ENCODE measurements at regions not wholly inside any gene's neighbourhood (a gene's known extent, or its start where the extent isn't known, plus 50 kb on each side); places are given as distances from the start of the nearest gene placed in this dataset.

GRCh38 chr11:116577273-116577672 lies 195.5 kb downstream of the BUD13 start:
- TF ChIP-seq, protein P1, sequence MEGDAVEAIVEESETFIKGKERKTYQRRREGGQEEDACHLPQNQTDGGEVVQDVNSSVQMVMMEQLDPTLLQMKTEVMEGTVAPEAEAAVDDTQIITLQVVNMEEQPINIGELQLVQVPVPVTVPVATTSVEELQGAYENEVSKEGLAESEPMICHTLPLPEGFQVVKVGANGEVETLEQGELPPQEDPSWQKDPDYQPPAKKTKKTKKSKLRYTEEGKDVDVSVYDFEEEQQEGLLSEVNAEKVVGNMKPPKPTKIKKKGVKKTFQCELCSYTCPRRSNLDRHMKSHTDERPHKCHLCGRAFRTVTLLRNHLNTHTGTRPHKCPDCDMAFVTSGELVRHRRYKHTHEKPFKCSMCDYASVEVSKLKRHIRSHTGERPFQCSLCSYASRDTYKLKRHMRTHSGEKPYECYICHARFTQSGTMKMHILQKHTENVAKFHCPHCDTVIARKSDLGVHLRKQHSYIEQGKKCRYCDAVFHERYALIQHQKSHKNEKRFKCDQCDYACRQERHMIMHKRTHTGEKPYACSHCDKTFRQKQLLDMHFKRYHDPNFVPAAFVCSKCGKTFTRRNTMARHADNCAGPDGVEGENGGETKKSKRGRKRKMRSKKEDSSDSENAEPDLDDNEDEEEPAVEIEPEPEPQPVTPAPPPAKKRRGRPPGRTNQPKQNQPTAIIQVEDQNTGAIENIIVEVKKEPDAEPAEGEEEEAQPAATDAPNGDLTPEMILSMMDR (IDR thresholded peaks at IDR 0.05) = no peak
- no peak for TF ChIP-seq POLR2A (IDR thresholded peaks at IDR 0.05)
